ENCODE measurements at regions not wholly inside any gene's neighbourhood (a gene's known extent, or its start where the extent isn't known, plus 50 kb on each side); places are given as distances from the start of the nearest gene placed in this dataset.

GRCh38 chr1:60745484-60745883 lies 336.9 kb upstream of the NFIA start:
- TF ChIP-seq CTCF (conservative IDR thresholded peaks at IDR 0.05; ENCODE audit: low read depth, low read length): no peak
- no peak for TF ChIP-seq EZH2 (IDR thresholded peaks at IDR 0.05; ENCODE audit: borderline replicate concordance, low read depth, low read length, poor library complexity, severe bottlenecking)

Data from A673 (cell line).